HEK293 (cell line): ENCODE measurements at regions not wholly inside any gene's neighbourhood (a gene's known extent, or its start where the extent isn't known, plus 50 kb on each side); places are given as distances from the start of the nearest gene placed in this dataset.

Experiments
- CTCF ChIA-PET: fragments of 350-600 bp; formaldehyde crosslinking; extraction: SDS; loops from one replicate; lab custom pipeline; 2021; ENCODE audit warnings: antibody characterized with exemption; lab: Yijun Ruan, JAX
- POLR2A ChIA-PET: fragments of 300-600 bp; formaldehyde crosslinking; extraction: SDS; loops from one replicate; lab custom pipeline; 2020; ENCODE audit warnings: antibody characterized with exemption, inconsistent platforms; lab: Yijun Ruan, JAX
- H3K27ac ChIP-seq: fragments of 200-500 bp; sonication (Bioruptor generic); 2 replicates; pipeline ENCODE4 v1.5.1; 2014; ENCODE audit warnings: low read depth, low read length, control low read depth, inconsistent platforms; ENCODE audit errors: extremely low read depth
- H3K36me3 ChIP-seq, 2 experiments: fragments of 200-500 bp in 1 of 2; sonication (Bioruptor generic) in 1 of 2; 1 replicate in 1 of 2; 2 replicates in 1 of 2; pipeline ENCODE4 v1.5.1; 2014 to 2017; ENCODE audit warnings: inconsistent platforms in 2 of 2, low read length in 2 of 2; ENCODE audit not compliant: control insufficient read depth in 2 of 2, insufficient read depth in 1 of 2
- H3K4me1 ChIP-seq: fragments of 200-500 bp; sonication (Bioruptor generic); 2 replicates; pipeline ENCODE4 v1.5.1; 2014; ENCODE audit warnings: mild to moderate bottlenecking, low read length, inconsistent platforms; ENCODE audit not compliant: control insufficient read depth, insufficient read depth
- H3K4me3 ChIP-seq: 2 replicates; pipeline ENCODE4 v1.5.1; 2011; ENCODE audit warnings: low read depth, mild to moderate bottlenecking, control low read depth, low read length, moderate library complexity
- H3K9me3 ChIP-seq: fragments of 200-500 bp; sonication (Bioruptor generic); 2 replicates; pipeline ENCODE4 v1.5.1; 2014; ENCODE audit warnings: low read depth, low read length, inconsistent platforms; ENCODE audit not compliant: control insufficient read depth, insufficient read depth
- GLI4 ChIP-seq: fragments of 450-650 bp; formaldehyde crosslinking; IDR thresholded peaks from 2 replicates; pipeline ENCODE4 v1.5.1; 2016; ENCODE audit warnings: missing biosample characterization, missing genetic modification characterization
- GLIS1 ChIP-seq: fragments of 450-650 bp; formaldehyde crosslinking; IDR thresholded peaks from 2 replicates; pipeline ENCODE4 v1.5.1; 2016; ENCODE audit warnings: missing biosample characterization, missing genetic modification characterization
- INSM2 ChIP-seq: fragments of 450-650 bp; formaldehyde crosslinking; IDR thresholded peaks from 2 replicates; pipeline ENCODE4 v1.5.1; 2016; ENCODE audit warnings: missing biosample characterization, missing genetic modification characterization
- KLF1 ChIP-seq: fragments of 450-650 bp; formaldehyde crosslinking; IDR thresholded peaks from 2 replicates; pipeline ENCODE4 v1.5.1; 2016; ENCODE audit warnings: missing biosample characterization, missing genetic modification characterization
- KLF16 ChIP-seq: fragments of 450-650 bp; formaldehyde crosslinking; IDR thresholded peaks from 2 replicates; pipeline ENCODE4 v1.5.1; 2017; ENCODE audit warnings: missing biosample characterization, missing genetic modification characterization
- MZF1 ChIP-seq: fragments of 450-650 bp; formaldehyde crosslinking; IDR thresholded peaks from 2 replicates; pipeline ENCODE4 v1.5.1; 2017; ENCODE audit warnings: missing biosample characterization, missing genetic modification characterization, borderline replicate concordance
- ZBTB11 ChIP-seq: fragments of 450-650 bp; formaldehyde crosslinking; conservative IDR thresholded peaks from 2 replicates; pipeline ENCODE4 v1.5.1; 2016; ENCODE audit warnings: low read depth, missing biosample characterization, missing genetic modification characterization
- ZFP41 ChIP-seq: fragments of 450-650 bp; formaldehyde crosslinking; IDR thresholded peaks from 2 replicates; pipeline ENCODE4 v1.5.1; 2016; ENCODE audit warnings: missing biosample characterization, missing genetic modification characterization, borderline replicate concordance
- ZNF133 ChIP-seq: fragments of 450-650 bp; formaldehyde crosslinking; IDR thresholded peaks from 2 replicates; pipeline ENCODE4 v1.5.1; 2016; ENCODE audit warnings: missing biosample characterization, missing genetic modification characterization
- ZNF140 ChIP-seq: fragments of 450-650 bp; formaldehyde crosslinking; IDR thresholded peaks from 2 replicates; pipeline ENCODE4 v1.5.1; 2016; ENCODE audit warnings: missing biosample characterization, missing genetic modification characterization
- ZNF211 ChIP-seq: fragments of 450-650 bp; formaldehyde crosslinking; IDR thresholded peaks from 2 replicates; pipeline ENCODE4 v1.5.1; 2016; ENCODE audit warnings: low read depth, missing biosample characterization, missing genetic modification characterization
- ZNF23 ChIP-seq: fragments of 450-650 bp; formaldehyde crosslinking; IDR thresholded peaks from 2 replicates; pipeline ENCODE4 v1.5.1; 2016; ENCODE audit warnings: missing biosample characterization, missing genetic modification characterization, borderline replicate concordance
- ZNF280C ChIP-seq: fragments of 450-650 bp; formaldehyde crosslinking; IDR thresholded peaks from 2 replicates; pipeline ENCODE4 v1.5.1; 2016; ENCODE audit warnings: missing biosample characterization, missing genetic modification characterization
- ZNF324 ChIP-seq: fragments of 450-650 bp; formaldehyde crosslinking; IDR thresholded peaks from 2 replicates; pipeline ENCODE4 v1.5.1; 2016; ENCODE audit warnings: missing biosample characterization, missing genetic modification characterization
- ZNF473 ChIP-seq: fragments of 450-650 bp; formaldehyde crosslinking; IDR thresholded peaks from 2 replicates; pipeline ENCODE4 v1.5.1; 2017; ENCODE audit warnings: missing biosample characterization, missing genetic modification characterization
- ZNF501 ChIP-seq: fragments of 450-650 bp; formaldehyde crosslinking; IDR thresholded peaks from 2 replicates; pipeline ENCODE4 v1.5.1; 2016; ENCODE audit warnings: missing biosample characterization, missing genetic modification characterization
- ZNF555 ChIP-seq: fragments of 450-650 bp; formaldehyde crosslinking; conservative IDR thresholded peaks from 2 replicates; pipeline ENCODE4 v1.5.1; 2017; ENCODE audit warnings: missing biosample characterization, mild to moderate bottlenecking, missing genetic modification characterization, inconsistent platforms
- ZNF623 ChIP-seq: fragments of 450-650 bp; formaldehyde crosslinking; IDR thresholded peaks from 2 replicates; pipeline ENCODE4 v1.5.1; 2016; ENCODE audit warnings: missing biosample characterization, missing genetic modification characterization
- ZSCAN30 ChIP-seq: fragments of 450-650 bp; IDR thresholded peaks from 2 replicates; pipeline ENCODE4 v1.5.1; 2018; ENCODE audit warnings: missing biosample characterization, mild to moderate bottlenecking, missing genetic modification characterization, moderate library complexity
- TF ChIP-seq, protein P1 (sequence below): fragments of 450-650 bp; formaldehyde crosslinking; IDR thresholded peaks from 2 replicates; pipeline ENCODE4 v1.5.1; 2016; ENCODE audit warnings: missing biosample characterization, missing genetic modification characterization
- TF ChIP-seq, protein P2 (sequence below): fragments of 450-650 bp; IDR thresholded peaks from 2 replicates; pipeline ENCODE4 v1.5.1; 2018; ENCODE audit warnings: missing biosample characterization, missing genetic modification characterization
- TF ChIP-seq, protein P3 (sequence below): fragments of 450-650 bp; formaldehyde crosslinking; IDR thresholded peaks from 2 replicates; pipeline ENCODE4 v1.5.1; 2016; ENCODE audit warnings: missing biosample characterization, missing genetic modification characterization

GRCh38 chr12:126219654-126220279, 1154.5 kb downstream of the AACS start (continued):
- TF ChIP-seq ZNF280C (tag by site-specific recombination) = no peak
- no peak for TF ChIP-seq ZNF501 (tag by site-specific recombination)
- no peak for TF ChIP-seq GLIS1 (tag by site-specific recombination)
- no peak for TF ChIP-seq ZFP41
- TF ChIP-seq, protein P1, sequence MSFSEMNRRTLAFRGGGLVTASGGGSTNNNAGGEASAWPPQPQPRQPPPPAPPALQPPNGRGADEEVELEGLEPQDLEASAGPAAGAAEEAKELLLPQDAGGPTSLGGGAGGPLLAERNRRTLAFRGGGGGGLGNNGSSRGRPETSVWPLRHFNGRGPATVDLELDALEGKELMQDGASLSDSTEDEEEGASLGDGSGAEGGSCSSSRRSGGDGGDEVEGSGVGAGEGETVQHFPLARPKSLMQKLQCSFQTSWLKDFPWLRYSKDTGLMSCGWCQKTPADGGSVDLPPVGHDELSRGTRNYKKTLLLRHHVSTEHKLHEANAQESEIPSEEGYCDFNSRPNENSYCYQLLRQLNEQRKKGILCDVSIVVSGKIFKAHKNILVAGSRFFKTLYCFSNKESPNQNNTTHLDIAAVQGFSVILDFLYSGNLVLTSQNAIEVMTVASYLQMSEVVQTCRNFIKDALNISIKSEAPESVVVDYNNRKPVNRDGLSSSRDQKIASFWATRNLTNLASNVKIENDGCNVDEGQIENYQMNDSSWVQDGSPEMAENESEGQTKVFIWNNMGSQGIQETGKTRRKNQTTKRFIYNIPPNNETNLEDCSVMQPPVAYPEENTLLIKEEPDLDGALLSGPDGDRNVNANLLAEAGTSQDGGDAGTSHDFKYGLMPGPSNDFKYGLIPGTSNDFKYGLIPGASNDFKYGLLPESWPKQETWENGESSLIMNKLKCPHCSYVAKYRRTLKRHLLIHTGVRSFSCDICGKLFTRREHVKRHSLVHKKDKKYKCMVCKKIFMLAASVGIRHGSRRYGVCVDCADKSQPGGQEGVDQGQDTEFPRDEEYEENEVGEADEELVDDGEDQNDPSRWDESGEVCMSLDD (tag by site-specific recombination) = no peak
- no peak for TF ChIP-seq ZNF473 (tag by site-specific recombination)
- TF ChIP-seq ZNF133 (tag by site-specific recombination) = no peak
- no peak for TF ChIP-seq ZNF211 (tag by site-specific recombination)
- no peak for TF ChIP-seq ZNF23 (tag by site-specific recombination)
- TF ChIP-seq ZSCAN30 (tag by site-specific recombination) = no peak
- TF ChIP-seq, protein P2, sequence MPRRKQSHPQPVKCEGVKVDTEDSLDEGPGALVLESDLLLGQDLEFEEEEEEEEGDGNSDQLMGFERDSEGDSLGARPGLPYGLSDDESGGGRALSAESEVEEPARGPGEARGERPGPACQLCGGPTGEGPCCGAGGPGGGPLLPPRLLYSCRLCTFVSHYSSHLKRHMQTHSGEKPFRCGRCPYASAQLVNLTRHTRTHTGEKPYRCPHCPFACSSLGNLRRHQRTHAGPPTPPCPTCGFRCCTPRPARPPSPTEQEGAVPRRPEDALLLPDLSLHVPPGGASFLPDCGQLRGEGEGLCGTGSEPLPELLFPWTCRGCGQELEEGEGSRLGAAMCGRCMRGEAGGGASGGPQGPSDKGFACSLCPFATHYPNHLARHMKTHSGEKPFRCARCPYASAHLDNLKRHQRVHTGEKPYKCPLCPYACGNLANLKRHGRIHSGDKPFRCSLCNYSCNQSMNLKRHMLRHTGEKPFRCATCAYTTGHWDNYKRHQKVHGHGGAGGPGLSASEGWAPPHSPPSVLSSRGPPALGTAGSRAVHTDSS = no peak

DNA sequence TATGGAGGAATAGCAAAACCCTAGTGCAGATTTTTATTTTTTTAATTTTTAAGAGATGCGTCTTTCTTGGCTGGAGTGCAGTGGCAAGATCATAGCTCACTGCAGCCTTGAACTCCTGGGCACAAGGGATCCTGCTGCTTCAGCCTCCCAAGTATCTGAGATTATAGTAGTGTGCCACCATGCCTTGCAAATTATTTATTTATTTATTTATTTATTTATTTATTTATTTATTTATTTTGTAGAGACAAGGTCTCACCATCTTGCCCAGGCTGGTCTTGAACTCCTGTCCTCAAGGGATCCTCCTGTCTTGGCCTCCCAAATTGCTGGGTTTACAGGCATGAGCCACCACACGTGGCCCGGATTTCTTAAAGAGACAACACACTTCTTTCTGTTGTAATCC, 1158.8 kb downstream of the AACS start:
- Histone ChIP-seq H3K36me3 (no peaks in the 10 kb centered on the region), H3K27ac (no peak overlapping the region), H3K4me1 (no peaks in the 10 kb centered on the region), H3K4me3 (no peak overlapping the region), H3K9me3 (no peaks in the 10 kb centered on the region)
- ChIA-PET CTCF (no interaction called here), POLR2A (no interaction called here)
- TF ChIP-seq ZNF623 (peak; percentile 33), MZF1 (tag by site-specific recombination) (no peak), ZBTB11 (no peak), GLI4 (tag by site-specific recombination) (no peak), ZNF140 (tag by site-specific recombination) (no peak), KLF16 (tag by site-specific recombination) (no peak), ZNF555 (tag by site-specific recombination) (peak; percentile 46; the same call in 1 of the 2 replicates), KLF1 (tag by site-specific recombination) (no peak), ZNF280C (tag by site-specific recombination) (no peak), ZNF324 (no peak), INSM2 (no peak)
- TF ChIP-seq, protein P3, sequence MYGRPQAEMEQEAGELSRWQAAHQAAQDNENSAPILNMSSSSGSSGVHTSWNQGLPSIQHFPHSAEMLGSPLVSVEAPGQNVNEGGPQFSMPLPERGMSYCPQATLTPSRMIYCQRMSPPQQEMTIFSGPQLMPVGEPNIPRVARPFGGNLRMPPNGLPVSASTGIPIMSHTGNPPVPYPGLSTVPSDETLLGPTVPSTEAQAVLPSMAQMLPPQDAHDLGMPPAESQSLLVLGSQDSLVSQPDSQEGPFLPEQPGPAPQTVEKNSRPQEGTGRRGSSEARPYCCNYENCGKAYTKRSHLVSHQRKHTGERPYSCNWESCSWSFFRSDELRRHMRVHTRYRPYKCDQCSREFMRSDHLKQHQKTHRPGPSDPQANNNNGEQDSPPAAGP (tag by site-specific recombination) = no peak
